ENCODE measurements at regions not wholly inside any gene's neighbourhood (a gene's known extent, or its start where the extent isn't known, plus 50 kb on each side); places are given as distances from the start of the nearest gene placed in this dataset.

GRCh38 chr6:130575557-130575956 is 209.7 kb downstream of the TMEM200A start:
- no peak for DNase-seq
- 89 to 94% methylated on average over 3 of the region's 3 CpGs for WGBS, 2 donors
- Histone ChIP-seq H3K27me3 (no peaks in the 10 kb centered on the region), H3K27ac (no peak overlapping the region), H3K4me3 (no peak overlapping the region), H3K36me3 (ENCODE audit: low read depth, missing control alignments) (no peaks in the 10 kb centered on the region), H3K4me1 (no peaks in the 10 kb centered on the region), H3K9me3 (no peaks in the 10 kb centered on the region)
- no peak for TF ChIP-seq CTCF (IDR thresholded peaks at IDR 0.05)
- no peak for TF ChIP-seq POLR2A (IDR thresholded peaks at IDR 0.05)
- intact Hi-C loops (cut with DNase I; ENCODE audit: low total_unique reads) = no loop called here

GRCh38 chr6:130575971-130576370 is 210.2 kb downstream of the TMEM200A start:
- Histone ChIP-seq H3K4me3 (no peak overlapping the region), H3K4me1 (no peaks in the 10 kb centered on the region), H3K27ac (no peak overlapping the region), H3K27me3 (no peaks in the 10 kb centered on the region), H3K36me3 (ENCODE audit: low read depth, missing control alignments) (no peaks in the 10 kb centered on the region), H3K9me3 (no peaks in the 10 kb centered on the region)
- DNase-seq = no peak
- intact Hi-C loops (cut with DNase I; ENCODE audit: low total_unique reads) = no loop called here
- TF ChIP-seq POLR2A (IDR thresholded peaks at IDR 0.05) (no peak), CTCF (IDR thresholded peaks at IDR 0.05) (no peak)
- WGBS, 2 donors = 70 to 90% methylated on average over 2 of the region's 2 CpGs

- no peaks in the 10 kb centered on the region for H3K9me3 ChIP-seq
- no peak overlapping the region for H3K27ac ChIP-seq
- intact Hi-C loops (cut with DNase I; ENCODE audit: low total_unique reads) = no loop called here
- H3K27me3 ChIP-seq = no peaks in the 10 kb centered on the region
- TF ChIP-seq CTCF (IDR thresholded peaks at IDR 0.05) = no peak
- TF ChIP-seq POLR2A (IDR thresholded peaks at IDR 0.05) = no peak
- H3K4me1 ChIP-seq = no peaks in the 10 kb centered on the region
- no peaks in the 10 kb centered on the region for H3K36me3 ChIP-seq (ENCODE audit: low read depth, missing control alignments)
- DNase-seq = no peak
- H3K4me3 ChIP-seq = no peak overlapping the region
- WGBS, 2 donors = 78% methylated on average over 7 to 8 of the region's 8 CpGs
Observed at GRCh38 chr6:130577178-130577919, 211.5 kb downstream of the TMEM200A start.

DNA sequence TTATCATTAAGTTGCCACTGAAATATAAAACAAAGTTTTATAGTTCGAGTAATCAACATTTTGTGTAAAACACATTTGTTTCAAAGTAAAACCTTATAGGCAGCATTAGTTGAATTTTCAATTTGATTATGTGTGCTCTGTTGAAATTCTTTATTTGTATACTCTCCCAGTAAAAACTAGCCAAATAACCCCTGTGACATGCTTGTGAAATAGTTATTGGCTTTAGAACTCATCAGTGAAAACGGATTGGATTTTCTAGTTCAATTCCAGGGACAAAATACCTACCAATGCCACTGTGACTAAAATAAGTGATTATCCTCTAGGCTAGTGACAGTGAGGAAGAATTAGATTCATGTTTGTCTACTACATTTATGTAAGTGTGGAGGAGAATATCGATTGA is 212.9 kb downstream of the TMEM200A start:
- Histone ChIP-seq H3K36me3 (ENCODE audit: low read depth, missing control alignments) (no peaks in the 10 kb centered on the region), H3K27ac (no peak overlapping the region), H3K4me3 (no peak overlapping the region), H3K9me3 (no peaks in the 10 kb centered on the region), H3K4me1 (no peaks in the 10 kb centered on the region), H3K27me3 (no peaks in the 10 kb centered on the region)
- TF ChIP-seq POLR2A (IDR thresholded peaks at IDR 0.05) = no peak
- TF ChIP-seq CTCF (IDR thresholded peaks at IDR 0.05) = no peak
- no peak for DNase-seq
- intact Hi-C loops (cut with DNase I; ENCODE audit: low total_unique reads) = no loop called here
- 89 to 91% methylated on average over 3 of the region's 3 CpGs for WGBS, 2 donors

GRCh38 chr6:130583268-130583667 is 217.5 kb downstream of the TMEM200A start:
- TF ChIP-seq CTCF (IDR thresholded peaks at IDR 0.05) (no peak), POLR2A (IDR thresholded peaks at IDR 0.05) (no peak)
- H3K36me3 ChIP-seq (ENCODE audit: low read depth, missing control alignments) = no peaks in the 10 kb centered on the region
- DNase-seq = no peak
- intact Hi-C loops (cut with DNase I; ENCODE audit: low total_unique reads) = no loop called here
- no peaks in the 10 kb centered on the region for H3K4me1 ChIP-seq
- no peak overlapping the region for H3K27ac ChIP-seq
- no peak overlapping the region for H3K4me3 ChIP-seq
- WGBS, 2 donors = 79 to 82% methylated on average over 6 to 11 of the region's 11 CpGs
- H3K27me3 ChIP-seq = no peaks in the 10 kb centered on the region
- H3K9me3 ChIP-seq = no peaks in the 10 kb centered on the region
